CD4-positive, alpha-beta T cell treated with Interferon alpha-2 for 1 hour (primary cell): ENCODE measurements at regions not wholly inside any gene's neighbourhood (a gene's known extent, or its start where the extent isn't known, plus 50 kb on each side); places are given as distances from the start of the nearest gene placed in this dataset.
"Not testable (repeated sequence)": the region's sequence is repeated elsewhere in the genome, so short reads cannot be mapped to it uniquely, and the experiment has no call there.

Experiments used
- DNase-seq, 2 donors: peaks; one replicate each; pipeline ENCODE4 v3.0.0-alpha.2; 2020 to 2022

GRCh38 chr20:17835240-17835933, 133.2 kb downstream of the SNX5 start:
- no peak for DNase-seq

- no peak for DNase-seq
Measured at GRCh38 chr20:17834804-17835203, 133.8 kb downstream of the SNX5 start.

- DNase-seq = no peak
Measured at GRCh38 chr20:17833036-17833674, 133.4 kb downstream of the BANF2 start.

GRCh38 chr20:17832236-17832915, 132.6 kb downstream of the BANF2 start:
- DNase-seq = no peak

GRCh38 chr20:17828598-17829144, 128.9 kb downstream of the BANF2 start:
- DNase-seq = no peak

GRCh38 chr20:17827759-17828559, 128.2 kb downstream of the BANF2 start:
- no peak for DNase-seq

- DNase-seq = no peak
Measured at GRCh38 chr20:17827079-17827478, 127.3 kb downstream of the BANF2 start.

GRCh38 chr20:17825960-17826843, 126.4 kb downstream of the BANF2 start:
- no peak for DNase-seq

- DNase-seq = no peak
Measured at GRCh38 chr20:17825252-17825959, 125.6 kb downstream of the BANF2 start.

- DNase-seq = no peak
Measured at GRCh38 chr20:17824676-17825251, 125.0 kb downstream of the BANF2 start.

- no peak for DNase-seq
Measured at GRCh38 chr20:17823409-17824144, 123.8 kb downstream of the BANF2 start.

GRCh38 chr20:17822540-17823408, 123.0 kb downstream of the BANF2 start:
- no peak for DNase-seq

GRCh38 chr20:17822039-17822438, 122.3 kb downstream of the BANF2 start:
- DNase-seq = no peak

GRCh38 chr20:17821606-17822005, 121.8 kb downstream of the BANF2 start:
- not testable (repeated sequence) for DNase-seq

- DNase-seq = no peak
Measured at GRCh38 chr20:17819395-17820093, 119.8 kb downstream of the BANF2 start.

- DNase-seq = no peak
Measured at GRCh38 chr20:17818187-17818586, 118.4 kb downstream of the BANF2 start.

GRCh38 chr20:17816804-17817587, 117.2 kb downstream of the BANF2 start:
- DNase-seq = no peak

- DNase-seq = no peak
Measured at GRCh38 chr20:17811628-17811965, 111.8 kb downstream of the BANF2 start.
